HUES48 (cell line): ENCODE measurements at regions not wholly inside any gene's neighbourhood (a gene's known extent, or its start where the extent isn't known, plus 50 kb on each side); places are given as distances from the start of the nearest gene placed in this dataset.

Experiments used
- H3K27ac ChIP-seq: one replicate; pipeline ENCODE4 v1.7.0; 2013; ENCODE audit warnings: low read depth, low read length, inconsistent platforms
- H3K27me3 ChIP-seq: 2 replicates; pipeline ENCODE4 v1.6.1; 2013; ENCODE audit warnings: mild to moderate bottlenecking, low read length; ENCODE audit not compliant: control insufficient read depth, insufficient read depth
- H3K36me3 ChIP-seq: 2 replicates; pipeline ENCODE4 v1.6.1; 2013; ENCODE audit warnings: low read length; ENCODE audit not compliant: control insufficient read depth, insufficient read depth
- H3K4me1 ChIP-seq: 2 replicates; pipeline ENCODE4 v1.6.1; 2013; ENCODE audit warnings: mild to moderate bottlenecking, low read length; ENCODE audit not compliant: control insufficient read depth, insufficient read depth
- H3K4me3 ChIP-seq: 2 replicates; pipeline ENCODE4 v1.5.1; 2013; ENCODE audit warnings: mild to moderate bottlenecking, low read depth, low read length
- H3K9ac ChIP-seq: 2 replicates; pipeline ENCODE4 v1.6.1; 2013; ENCODE audit warnings: mild to moderate bottlenecking, low read depth, low read length, moderate library complexity
- H3K9me3 ChIP-seq: 2 replicates; pipeline ENCODE4 v1.6.1; 2013; ENCODE audit warnings: low read length; ENCODE audit not compliant: control insufficient read depth, insufficient read depth

GRCh38 chr4:182969651-182970279 lies 52.6 kb upstream of the DCTD start:
- H3K27ac ChIP-seq: no peak overlapping the region
- no peaks in the 10 kb centered on the region for H3K9me3 ChIP-seq
- H3K36me3 ChIP-seq: no peaks in the 10 kb centered on the region
- H3K27me3 ChIP-seq: no peaks in the 10 kb centered on the region
- H3K9ac ChIP-seq: no peak overlapping the region
- no peaks in the 10 kb centered on the region for H3K4me1 ChIP-seq
- no peak overlapping the region for H3K4me3 ChIP-seq

GRCh38 chr4:182968917-182969650 lies 51.9 kb upstream of the DCTD start:
- no peak overlapping the region for H3K27ac ChIP-seq

GRCh38 chr4:182967403-182967802 lies 50.2 kb upstream of the DCTD start:
- Histone ChIP-seq H3K36me3 (no peaks in the 10 kb centered on the region), H3K9ac (no peak overlapping the region), H3K9me3 (no peaks in the 10 kb centered on the region), H3K4me1 (no peaks in the 10 kb centered on the region), H3K27me3 (no peaks in the 10 kb centered on the region), H3K4me3 (no peak overlapping the region), H3K27ac (no peak overlapping the region)

More at GRCh38 chr4:182968917-182969650, 51.9 kb upstream of the DCTD start:
- Histone ChIP-seq H3K4me3 (no peak overlapping the region), H3K4me1 (no peaks in the 10 kb centered on the region), H3K36me3 (no peaks in the 10 kb centered on the region), H3K9me3 (no peaks in the 10 kb centered on the region), H3K9ac (no peak overlapping the region), H3K27me3 (no peaks in the 10 kb centered on the region)
